ENCODE measurements at regions not wholly inside any gene's neighbourhood (a gene's known extent, or its start where the extent isn't known, plus 50 kb on each side); places are given as distances from the start of the nearest gene placed in this dataset.

DNA sequence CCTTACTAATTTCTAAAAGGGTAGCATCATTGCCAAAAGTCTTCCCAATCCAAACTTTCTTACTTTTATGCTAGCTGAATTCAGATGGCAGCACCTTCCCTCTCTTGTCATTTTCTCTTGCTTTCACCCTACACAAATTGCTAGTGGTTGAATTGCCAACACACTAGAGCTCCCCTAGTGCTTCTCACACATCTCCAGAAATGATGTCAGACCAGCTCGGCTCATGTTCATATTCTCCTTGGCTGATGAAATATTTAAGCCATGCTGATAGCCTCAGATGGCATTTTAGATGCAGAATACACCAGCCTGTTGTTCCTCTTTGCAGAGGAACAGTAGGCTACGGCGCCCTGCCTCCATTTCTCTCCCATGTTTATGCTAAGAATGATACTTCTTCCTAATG, 256.9 kb downstream of the PTBP2 start:
- Histone ChIP-seq H3K4me1 (ENCODE audit: control insufficient read depth, insufficient read depth, low read length, poor library complexity, severe bottlenecking) (no peaks in the 10 kb centered on the region), H3K9me3 (ENCODE audit: control insufficient read depth in 2 of 2, low read length in 2 of 2) (no peaks in the 10 kb centered on the region), H3K4me3 (ENCODE audit: low read depth, low read length) (no peak overlapping the region), H3K27me3 (ENCODE audit: control insufficient read depth, insufficient read depth, low read length) (no peaks in the 10 kb centered on the region), H3K36me3 (ENCODE audit: control insufficient read depth, insufficient read depth, low read length) (no peaks in the 10 kb centered on the region), H3K27ac (ENCODE audit: insufficient read depth, low read length, poor library complexity, severe bottlenecking) (no peak overlapping the region)
- Mint-ChIP-seq H3K4me1 (no peaks in the 10 kb centered on the region), H3K36me3 (no peaks in the 10 kb centered on the region), H3K27ac (no peak overlapping the region), H3K9me3 (peaks cover 0 to 2% (median 0%) of the 10 kb centered on the region in 7 donors), H3K4me3 (no peak overlapping the region), H3K27me3 (no peaks in the 10 kb centered on the region)
- DNase-seq = no peak
- ATAC-seq (ENCODE audit: low read depth in 2 of 2) = no peak

DNA sequence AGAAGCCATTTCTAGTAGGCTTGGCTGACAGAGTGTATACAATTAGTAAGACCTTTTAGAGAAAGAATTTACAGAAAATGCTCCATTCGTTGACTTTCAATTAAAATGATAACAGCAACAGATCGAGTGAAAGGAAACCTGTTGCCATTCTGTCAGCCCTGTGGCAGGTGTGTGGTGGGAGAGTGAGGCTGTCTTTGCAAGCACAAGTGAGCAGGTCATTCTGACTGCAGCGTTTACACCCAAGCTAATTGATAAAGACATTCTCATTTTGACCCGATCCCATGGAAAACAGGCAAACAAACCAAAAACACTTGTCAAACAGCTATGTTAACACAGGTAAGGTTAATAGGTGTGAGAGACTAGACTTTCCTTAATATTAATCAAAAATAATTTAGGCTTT, 257.3 kb downstream of the PTBP2 start:
- Histone ChIP-seq H3K9me3 (ENCODE audit: control insufficient read depth in 2 of 2, low read length in 2 of 2) (no peaks in the 10 kb centered on the region), H3K27me3 (ENCODE audit: control insufficient read depth, insufficient read depth, low read length) (no peaks in the 10 kb centered on the region), H3K4me3 (ENCODE audit: low read depth, low read length) (no peak overlapping the region), H3K4me1 (ENCODE audit: control insufficient read depth, insufficient read depth, low read length, poor library complexity, severe bottlenecking) (no peaks in the 10 kb centered on the region), H3K27ac (ENCODE audit: insufficient read depth, low read length, poor library complexity, severe bottlenecking) (no peak overlapping the region), H3K36me3 (ENCODE audit: control insufficient read depth, insufficient read depth, low read length) (no peaks in the 10 kb centered on the region)
- ATAC-seq (ENCODE audit: low read depth in 2 of 2) = no peak
- Mint-ChIP-seq H3K4me3 (no peak overlapping the region), H3K4me1 (no peaks in the 10 kb centered on the region), H3K36me3 (no peaks in the 10 kb centered on the region), H3K27ac (no peak overlapping the region), H3K9me3 (peaks cover 0 to 2% (median 0%) of the 10 kb centered on the region in 7 donors), H3K27me3 (no peaks in the 10 kb centered on the region)
- DNase-seq = no peak

DNA sequence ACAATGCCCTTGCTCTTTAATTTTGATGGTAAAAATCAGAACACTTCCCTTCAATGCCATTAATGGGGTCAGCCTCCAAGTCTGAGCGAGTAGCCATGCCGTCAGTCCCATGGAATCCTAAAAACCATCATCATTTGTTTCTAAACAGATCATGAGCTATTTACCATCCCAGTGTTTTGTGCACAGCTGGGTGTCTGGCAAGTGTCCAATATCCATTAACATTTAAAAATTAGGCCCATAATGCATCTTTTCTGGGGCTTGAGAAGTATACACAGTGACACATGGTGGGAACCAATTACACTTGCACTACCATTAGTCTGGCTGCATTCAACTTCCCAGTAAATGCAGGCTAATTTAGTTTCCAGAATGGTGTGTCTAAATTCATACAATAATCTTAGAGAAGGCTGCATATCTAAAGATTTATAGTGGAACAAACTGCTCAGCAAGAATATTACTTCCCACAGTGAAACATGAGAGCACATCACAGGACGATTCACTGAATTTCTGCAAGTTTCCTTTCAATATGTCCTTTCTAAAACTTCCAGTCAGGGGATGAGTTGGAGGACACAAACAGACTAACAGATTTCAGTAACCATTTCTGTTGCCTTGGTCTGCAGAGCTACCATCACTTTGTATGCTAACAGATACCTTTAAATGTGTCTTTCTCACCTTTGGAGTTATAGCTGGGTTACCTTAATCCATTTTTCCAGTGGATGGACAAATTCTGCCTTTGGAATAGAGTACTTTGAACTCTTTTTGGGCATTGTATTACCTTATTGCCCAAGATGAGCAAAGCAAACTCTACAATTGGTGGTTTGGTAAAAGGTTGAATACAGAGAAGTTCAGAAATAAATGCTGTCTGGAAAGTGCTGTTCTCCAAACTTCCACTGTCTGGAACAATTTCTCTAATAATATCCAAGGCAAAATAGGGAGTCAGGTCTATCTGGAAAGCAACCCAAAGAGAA, 258.0 kb downstream of the PTBP2 start:
- Histone ChIP-seq H3K4me3 (ENCODE audit: low read depth, low read length) (no peak overlapping the region), H3K27me3 (ENCODE audit: control insufficient read depth, insufficient read depth, low read length) (no peaks in the 10 kb centered on the region), H3K9me3 (ENCODE audit: control insufficient read depth in 2 of 2, low read length in 2 of 2) (no peaks in the 10 kb centered on the region), H3K36me3 (ENCODE audit: control insufficient read depth, insufficient read depth, low read length) (no peaks in the 10 kb centered on the region), H3K27ac (ENCODE audit: insufficient read depth, low read length, poor library complexity, severe bottlenecking) (no peak overlapping the region), H3K4me1 (ENCODE audit: control insufficient read depth, insufficient read depth, low read length, poor library complexity, severe bottlenecking) (no peaks in the 10 kb centered on the region)
- no peaks in the 10 kb centered on the region for H3K36me3 Mint-ChIP-seq
- H3K27ac Mint-ChIP-seq = no peak overlapping the region
- H3K9me3 Mint-ChIP-seq = peaks cover 0 to 2% (median 0%) of the 10 kb centered on the region in 7 donors
- H3K27me3 Mint-ChIP-seq = no peaks in the 10 kb centered on the region
- ATAC-seq (ENCODE audit: low read depth in 2 of 2) (no peak), DNase-seq (no peak)
- no peaks in the 10 kb centered on the region for H3K4me1 Mint-ChIP-seq
- H3K4me3 Mint-ChIP-seq = no peak overlapping the region

DNA sequence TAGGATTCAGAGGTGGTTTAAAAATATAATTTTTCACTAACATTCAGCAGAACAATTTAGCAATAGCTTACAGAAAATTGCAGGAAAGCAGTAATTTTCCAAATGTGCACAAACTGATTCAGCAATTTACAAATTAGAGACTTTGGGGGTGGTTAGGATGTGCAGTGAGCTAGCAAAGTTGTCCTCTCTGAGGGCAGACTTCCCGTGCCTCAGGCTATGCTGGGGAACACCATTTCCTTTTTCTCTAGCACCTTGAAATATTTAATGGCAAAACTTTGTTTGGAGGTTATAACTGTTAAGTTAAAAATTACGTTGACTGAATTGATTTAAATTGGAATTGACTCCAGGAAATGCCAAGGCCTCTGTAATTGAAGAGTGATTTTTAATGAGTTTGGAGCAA, 258.9 kb downstream of the PTBP2 start:
- Histone ChIP-seq H3K36me3 (ENCODE audit: control insufficient read depth, insufficient read depth, low read length) (no peaks in the 10 kb centered on the region), H3K4me3 (ENCODE audit: low read depth, low read length) (no peak overlapping the region), H3K9me3 (ENCODE audit: control insufficient read depth in 2 of 2, low read length in 2 of 2) (no peaks in the 10 kb centered on the region), H3K27me3 (ENCODE audit: control insufficient read depth, insufficient read depth, low read length) (no peaks in the 10 kb centered on the region), H3K4me1 (ENCODE audit: control insufficient read depth, insufficient read depth, low read length, poor library complexity, severe bottlenecking) (no peaks in the 10 kb centered on the region), H3K27ac (ENCODE audit: insufficient read depth, low read length, poor library complexity, severe bottlenecking) (no peak overlapping the region)
- no peaks in the 10 kb centered on the region for H3K27me3 Mint-ChIP-seq
- peaks cover 0 to 2% (median 1%) of the 10 kb centered on the region in 7 donors for H3K9me3 Mint-ChIP-seq
- no peaks in the 10 kb centered on the region for H3K4me1 Mint-ChIP-seq
- DNase-seq = no peak
- no peak overlapping the region for H3K4me3 Mint-ChIP-seq
- H3K36me3 Mint-ChIP-seq = no peaks in the 10 kb centered on the region
- no peak overlapping the region for H3K27ac Mint-ChIP-seq
- ATAC-seq (ENCODE audit: low read depth in 2 of 2) = no peak

DNA sequence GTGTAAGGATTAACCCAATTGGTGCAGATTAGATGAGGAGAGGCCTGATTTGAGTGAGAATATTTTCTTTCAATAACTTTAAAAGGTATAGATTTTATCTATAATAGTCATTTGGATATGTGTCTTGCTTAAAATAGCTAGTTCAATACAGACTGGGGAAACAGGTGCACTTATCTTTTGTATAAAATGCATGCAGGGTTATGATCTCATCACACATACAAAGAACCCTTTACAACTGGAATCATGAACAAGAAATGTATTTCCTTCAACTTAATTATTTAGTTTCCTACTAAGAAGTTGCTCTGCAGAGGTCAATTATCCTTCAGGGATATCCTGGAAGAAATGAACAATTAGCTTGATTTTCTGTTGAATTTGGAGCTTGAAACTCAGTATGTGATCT, 259.6 kb downstream of the PTBP2 start:
- Mint-ChIP-seq H3K27me3 (no peaks in the 10 kb centered on the region), H3K9me3 (peaks cover 0 to 6% (median 0%) of the 10 kb centered on the region in 7 donors)

DNA sequence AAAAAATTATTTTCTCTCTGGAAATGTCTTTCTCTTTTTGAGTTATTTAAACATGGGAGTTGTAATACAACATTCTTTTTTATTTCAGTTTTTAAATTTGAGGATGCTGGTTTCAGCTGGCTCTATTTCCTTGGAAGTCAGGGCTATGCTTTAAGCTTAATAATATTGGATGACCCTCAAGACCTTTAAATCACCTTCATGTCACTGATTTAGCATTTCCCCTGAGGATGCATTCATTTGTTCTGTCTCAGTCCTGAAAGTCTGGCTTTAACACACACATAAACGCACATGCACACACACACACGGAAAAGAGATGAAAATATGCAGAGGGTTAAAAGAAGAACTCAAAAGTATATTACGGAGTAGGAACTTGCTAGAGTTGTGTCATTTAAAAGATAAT, 260.5 kb downstream of the PTBP2 start:
- Mint-ChIP-seq H3K36me3 (no peaks in the 10 kb centered on the region), H3K4me3 (no peak overlapping the region), H3K27ac (no peak overlapping the region), H3K27me3 (no peaks in the 10 kb centered on the region), H3K4me1 (no peaks in the 10 kb centered on the region), H3K9me3 (peaks cover 0 to 6% (median 0%) of the 10 kb centered on the region in 7 donors)
- Histone ChIP-seq H3K36me3 (ENCODE audit: control insufficient read depth, insufficient read depth, low read length) (no peaks in the 10 kb centered on the region), H3K27me3 (ENCODE audit: control insufficient read depth, insufficient read depth, low read length) (no peaks in the 10 kb centered on the region), H3K4me3 (ENCODE audit: low read depth, low read length) (no peak overlapping the region), H3K9me3 (ENCODE audit: control insufficient read depth in 2 of 2, low read length in 2 of 2) (no peaks in the 10 kb centered on the region), H3K4me1 (ENCODE audit: control insufficient read depth, insufficient read depth, low read length, poor library complexity, severe bottlenecking) (no peaks in the 10 kb centered on the region), H3K27ac (ENCODE audit: insufficient read depth, low read length, poor library complexity, severe bottlenecking) (no peak overlapping the region)
- DNase-seq = no peak
- no peak for ATAC-seq (ENCODE audit: low read depth in 2 of 2)

More for the DNA sequence above, 259.6 kb downstream of the PTBP2 start:
- Histone ChIP-seq H3K4me1 (ENCODE audit: control insufficient read depth, insufficient read depth, low read length, poor library complexity, severe bottlenecking) (no peaks in the 10 kb centered on the region), H3K27me3 (ENCODE audit: control insufficient read depth, insufficient read depth, low read length) (no peaks in the 10 kb centered on the region), H3K36me3 (ENCODE audit: control insufficient read depth, insufficient read depth, low read length) (no peaks in the 10 kb centered on the region), H3K27ac (ENCODE audit: insufficient read depth, low read length, poor library complexity, severe bottlenecking) (no peak overlapping the region), H3K4me3 (ENCODE audit: low read depth, low read length) (no peak overlapping the region), H3K9me3 (ENCODE audit: control insufficient read depth in 2 of 2, low read length in 2 of 2) (no peaks in the 10 kb centered on the region)
- DNase-seq (no peak), ATAC-seq (ENCODE audit: low read depth in 2 of 2) (no peak)
- Mint-ChIP-seq H3K4me3 (no peak overlapping the region), H3K36me3 (no peaks in the 10 kb centered on the region), H3K27ac (no peak overlapping the region), H3K4me1 (no peaks in the 10 kb centered on the region)

DNA sequence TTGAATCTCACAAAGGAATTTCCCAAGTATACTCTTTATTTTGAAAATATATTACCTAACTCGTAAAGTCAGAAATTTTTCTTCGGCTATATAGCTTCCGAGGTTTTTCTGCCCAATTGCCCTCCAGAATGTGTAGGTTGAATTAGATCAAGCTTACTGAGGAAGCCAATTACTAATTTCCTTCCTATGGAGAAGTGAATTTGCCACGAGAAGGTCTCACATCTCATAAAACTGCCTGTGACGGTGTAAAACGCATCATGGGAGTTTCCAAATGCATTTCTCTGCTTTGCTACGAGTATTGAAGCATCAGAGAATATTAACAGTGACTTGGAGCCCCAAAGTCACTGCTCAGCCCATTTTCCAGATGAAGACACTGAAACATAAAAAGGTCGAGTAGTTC, 262.3 kb downstream of the PTBP2 start:
- H3K9me3 ChIP-seq (ENCODE audit: control insufficient read depth in 2 of 2, low read length in 2 of 2) = no peaks in the 10 kb centered on the region
- no peaks in the 10 kb centered on the region for H3K36me3 ChIP-seq (ENCODE audit: control insufficient read depth, insufficient read depth, low read length)
- Mint-ChIP-seq H3K36me3 (no peaks in the 10 kb centered on the region), H3K4me1 (no peaks in the 10 kb centered on the region), H3K9me3 (peaks cover 0 to 6% (median 1%) of the 10 kb centered on the region in 7 donors), H3K4me3 (no peak overlapping the region), H3K27me3 (no peaks in the 10 kb centered on the region), H3K27ac (no peak overlapping the region)
- no peak overlapping the region for H3K4me3 ChIP-seq (ENCODE audit: low read depth, low read length)
- H3K27me3 ChIP-seq (ENCODE audit: control insufficient read depth, insufficient read depth, low read length) = no peaks in the 10 kb centered on the region
- H3K4me1 ChIP-seq (ENCODE audit: control insufficient read depth, insufficient read depth, low read length, poor library complexity, severe bottlenecking) = no peaks in the 10 kb centered on the region
- H3K27ac ChIP-seq (ENCODE audit: insufficient read depth, low read length, poor library complexity, severe bottlenecking) = no peak overlapping the region
- ATAC-seq (ENCODE audit: low read depth in 2 of 2) (no peak), DNase-seq (no peak)

DNA sequence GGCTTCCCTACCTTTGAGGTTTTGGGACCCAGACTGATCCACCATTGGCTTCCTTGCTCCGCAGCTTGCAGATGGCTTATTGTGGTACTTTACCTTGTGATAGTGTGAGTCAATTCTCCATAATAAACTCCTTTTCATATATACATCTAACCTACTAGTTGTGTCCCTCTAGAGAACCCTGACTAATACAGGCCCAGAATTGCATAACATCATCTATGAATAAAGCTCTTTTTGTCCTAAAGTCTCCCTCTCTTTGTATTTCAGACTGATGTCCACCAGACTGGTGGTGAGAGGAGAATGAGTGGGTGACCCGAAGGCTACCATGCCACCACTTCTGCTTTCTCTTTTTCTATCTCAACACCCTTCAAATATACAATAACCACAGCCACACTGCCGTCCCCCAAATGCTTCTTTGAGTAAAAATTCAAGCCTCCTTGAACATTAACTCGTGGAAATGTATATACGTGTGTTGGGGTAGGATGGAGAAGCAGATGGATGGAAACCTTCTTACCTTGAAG, 265.7 kb downstream of the PTBP2 start:
- ATAC-seq (ENCODE audit: low read depth in 2 of 2) = no peak

More for the DNA sequence above, 265.7 kb downstream of the PTBP2 start:
- Mint-ChIP-seq H3K4me1 (no peaks in the 10 kb centered on the region), H3K36me3 (no peaks in the 10 kb centered on the region), H3K9me3 (peaks cover 0 to 6% (median 1%) of the 10 kb centered on the region in 7 donors), H3K4me3 (no peak overlapping the region), H3K27me3 (no peaks in the 10 kb centered on the region), H3K27ac (no peak overlapping the region)
- Histone ChIP-seq H3K4me1 (ENCODE audit: control insufficient read depth, insufficient read depth, low read length, poor library complexity, severe bottlenecking) (no peaks in the 10 kb centered on the region), H3K4me3 (ENCODE audit: low read depth, low read length) (no peak overlapping the region), H3K9me3 (ENCODE audit: control insufficient read depth in 2 of 2, low read length in 2 of 2) (no peaks in the 10 kb centered on the region), H3K27me3 (ENCODE audit: control insufficient read depth, insufficient read depth, low read length) (no peaks in the 10 kb centered on the region), H3K36me3 (ENCODE audit: control insufficient read depth, insufficient read depth, low read length) (no peaks in the 10 kb centered on the region), H3K27ac (ENCODE audit: insufficient read depth, low read length, poor library complexity, severe bottlenecking) (no peak overlapping the region)
- no peak for DNase-seq
